Activated T-helper 17 cell treated with anti-CD3 and anti-CD28 coated beads, Interleukin-2, amount 50 U/mL, for 72 hours (primary cell): ENCODE measurements at regions not wholly inside any gene's neighbourhood (a gene's known extent, or its start where the extent isn't known, plus 50 kb on each side); places are given as distances from the start of the nearest gene placed in this dataset.
A peak's percentile ranks its signal among the peaks of the same experiment; 100 is the strongest.

ENCODE experiments used
- ATAC-seq: fragments of 150-1000 bp; cut with Tn5 transposase; replicated peaks from 2 replicates; pipeline ENCODE4 v1.10.0; 2021; ENCODE audit warnings: mild to moderate bottlenecking, moderate library complexity
- H3K27ac Mint-ChIP-seq: one replicate; pipeline ENCODE4 v1.8.0; 2022; ENCODE audit warnings: mixed read lengths
- H3K27me3 Mint-ChIP-seq: one replicate; pipeline ENCODE4 v1.8.0; 2022; ENCODE audit warnings: mixed read lengths
- H3K36me3 Mint-ChIP-seq: one replicate; pipeline ENCODE4 v1.8.0; 2022; ENCODE audit warnings: low read depth, mild to moderate bottlenecking, mixed read lengths
- H3K4me1 Mint-ChIP-seq: one replicate; pipeline ENCODE4 v1.8.0; 2022; ENCODE audit warnings: mixed read lengths
- H3K4me3 Mint-ChIP-seq: one replicate; pipeline ENCODE4 v1.8.0; 2022; ENCODE audit warnings: mild to moderate bottlenecking, mixed read lengths
- H3K9me3 Mint-ChIP-seq: one replicate; pipeline ENCODE4 v1.8.0; 2022; ENCODE audit warnings: mixed read lengths

DNA sequence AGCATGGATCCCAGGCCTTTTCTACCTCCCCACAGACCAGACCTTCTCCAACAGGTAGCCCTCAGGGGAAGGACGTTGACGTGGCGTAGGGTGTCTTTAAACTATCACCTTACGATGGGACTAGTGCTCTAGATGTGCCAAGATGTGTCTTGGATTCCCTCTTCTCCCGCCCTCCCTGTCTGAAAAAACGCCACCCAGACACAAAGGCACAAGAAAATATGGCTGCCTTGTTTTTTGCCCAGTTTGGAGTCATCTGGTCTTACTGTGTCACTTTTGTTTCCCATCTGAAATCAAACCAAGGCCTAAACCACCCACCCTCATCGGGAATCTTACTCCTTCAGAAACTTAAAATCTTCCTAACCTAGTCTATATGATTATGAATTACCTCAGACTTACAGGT is 235.4 kb downstream of the OR13H1 start:
- H3K36me3 Mint-ChIP-seq, result no peaks in the 10 kb centered on the region
- no peak for ATAC-seq

DNA sequence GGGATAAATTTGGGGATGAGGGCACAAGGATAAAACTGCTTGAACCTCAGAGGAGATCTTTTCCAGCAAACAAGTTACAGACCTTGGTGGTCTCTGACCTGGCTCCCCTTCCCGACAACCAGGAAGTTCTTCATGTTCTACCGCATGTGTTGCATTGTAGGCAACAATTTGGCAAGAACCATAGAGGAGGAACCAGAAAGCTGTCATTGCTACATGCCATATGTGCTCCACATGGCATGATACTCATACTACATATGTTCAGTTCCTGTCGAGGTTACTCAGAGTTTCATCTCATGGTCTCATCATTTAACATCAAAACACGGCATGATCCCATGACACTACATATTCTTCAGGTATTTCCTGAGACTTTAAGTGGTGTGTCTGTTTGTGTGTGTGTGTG is 235.9 kb downstream of the OR13H1 start:
- Mint-ChIP-seq H3K36me3 (no peaks in the 10 kb centered on the region), H3K4me3 (no peak overlapping the region), H3K4me1 (no peaks in the 10 kb centered on the region), H3K27ac (no peak overlapping the region), H3K9me3 (no peaks in the 10 kb centered on the region), H3K27me3 (no peaks in the 10 kb centered on the region)
- no peak for ATAC-seq

More for the DNA sequence above, 235.4 kb downstream of the OR13H1 start:
- Mint-ChIP-seq H3K27ac (no peak overlapping the region), H3K4me1 (no peaks in the 10 kb centered on the region), H3K27me3 (no peaks in the 10 kb centered on the region), H3K4me3 (no peak overlapping the region), H3K9me3 (no peaks in the 10 kb centered on the region)

DNA sequence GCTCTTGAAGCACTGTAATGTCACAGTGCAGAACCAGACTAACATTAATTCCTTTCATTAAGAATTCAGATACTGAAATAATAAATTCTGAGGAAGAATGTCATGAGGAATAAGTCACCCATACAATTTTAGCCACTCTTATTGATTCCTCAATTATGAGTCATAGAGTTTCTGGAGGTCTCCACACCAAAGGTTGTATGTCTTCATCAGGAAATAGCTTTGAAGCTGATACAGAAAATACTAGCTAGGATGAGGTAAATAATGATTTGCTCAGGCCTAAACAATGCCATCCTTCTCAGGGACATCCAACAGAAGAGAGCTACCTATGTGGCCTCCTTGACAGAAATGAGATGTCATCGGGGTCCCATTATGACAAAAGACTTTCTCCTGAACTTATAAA is 238.8 kb downstream of the OR13H1 start:
- no peak overlapping the region for H3K4me3 Mint-ChIP-seq

DNA sequence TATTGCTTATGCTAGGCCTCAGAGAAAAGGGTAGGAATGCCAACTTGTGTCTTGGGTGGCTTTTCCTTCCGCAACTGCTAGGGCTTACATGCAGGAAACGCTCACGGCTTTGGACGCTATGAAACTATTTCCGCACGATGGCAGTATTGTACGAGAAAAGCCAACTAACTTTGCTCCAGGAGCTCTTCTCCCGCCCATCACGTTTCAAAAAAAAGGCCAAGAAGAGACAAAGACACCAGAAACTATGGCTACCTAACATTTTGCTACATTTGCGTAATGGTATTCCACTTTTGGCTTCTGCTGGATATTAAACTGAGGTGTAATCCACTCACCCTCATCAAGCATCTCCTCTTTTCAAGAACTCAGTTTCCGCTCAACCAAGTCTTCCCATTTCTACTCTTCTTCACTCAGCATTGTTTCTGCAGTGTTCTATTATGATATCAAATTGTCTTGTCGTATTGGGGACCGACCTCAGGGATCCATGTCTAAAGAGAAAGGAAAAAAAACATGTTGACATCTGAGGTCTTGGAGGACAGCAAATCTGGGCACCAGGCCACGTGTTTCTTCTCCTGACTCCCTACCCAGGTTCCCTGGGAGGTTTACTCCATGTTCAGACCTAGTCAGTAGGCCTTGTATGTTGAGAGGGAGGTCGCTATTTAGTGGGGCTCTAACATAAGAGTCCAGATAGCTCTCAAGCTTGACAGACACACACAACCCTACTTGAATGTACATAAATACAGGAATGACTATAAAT is 239.4 kb upstream of the STK26 start:
- H3K27me3 Mint-ChIP-seq, result no peaks in the 10 kb centered on the region
- no peaks in the 10 kb centered on the region for H3K4me1 Mint-ChIP-seq
- ATAC-seq, result no peak
- H3K4me3 Mint-ChIP-seq, result no peak overlapping the region
- no peaks in the 10 kb centered on the region for H3K36me3 Mint-ChIP-seq
- no peaks in the 10 kb centered on the region for H3K9me3 Mint-ChIP-seq
- H3K27ac Mint-ChIP-seq, result no peak overlapping the region

More for the DNA sequence above, 238.8 kb downstream of the OR13H1 start:
- Mint-ChIP-seq H3K36me3 (no peaks in the 10 kb centered on the region), H3K4me1 (no peaks in the 10 kb centered on the region), H3K27ac (no peak overlapping the region), H3K9me3 (no peaks in the 10 kb centered on the region), H3K27me3 (no peaks in the 10 kb centered on the region)
- no peak for ATAC-seq

DNA sequence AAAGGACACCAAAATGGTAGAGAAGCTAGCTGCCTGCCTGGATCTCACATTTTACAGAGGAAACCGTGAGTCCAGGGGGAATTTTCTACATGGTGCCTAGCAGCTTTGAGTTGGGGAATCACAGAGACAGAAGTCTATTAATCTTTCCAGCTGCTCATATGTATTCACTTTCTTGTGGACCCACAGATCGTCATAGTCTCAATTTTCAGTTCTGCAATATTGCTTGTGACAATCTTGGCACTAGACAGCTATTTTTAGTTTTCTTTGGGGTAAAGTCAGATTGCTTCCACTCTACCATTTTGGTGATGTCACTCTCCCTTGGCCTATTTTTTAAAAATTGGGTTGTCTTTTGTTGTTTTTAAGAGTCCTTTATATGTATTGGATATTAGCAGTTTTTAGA is 233.4 kb upstream of the STK26 start:
- no peaks in the 10 kb centered on the region for H3K4me1 Mint-ChIP-seq
- H3K36me3 Mint-ChIP-seq, result peaks cover 5% of the 10 kb centered on the region
- no peaks in the 10 kb centered on the region for H3K27me3 Mint-ChIP-seq
- no peak overlapping the region for H3K4me3 Mint-ChIP-seq
- no peak overlapping the region for H3K27ac Mint-ChIP-seq
- no peak for ATAC-seq
- H3K9me3 Mint-ChIP-seq, result no peaks in the 10 kb centered on the region

DNA sequence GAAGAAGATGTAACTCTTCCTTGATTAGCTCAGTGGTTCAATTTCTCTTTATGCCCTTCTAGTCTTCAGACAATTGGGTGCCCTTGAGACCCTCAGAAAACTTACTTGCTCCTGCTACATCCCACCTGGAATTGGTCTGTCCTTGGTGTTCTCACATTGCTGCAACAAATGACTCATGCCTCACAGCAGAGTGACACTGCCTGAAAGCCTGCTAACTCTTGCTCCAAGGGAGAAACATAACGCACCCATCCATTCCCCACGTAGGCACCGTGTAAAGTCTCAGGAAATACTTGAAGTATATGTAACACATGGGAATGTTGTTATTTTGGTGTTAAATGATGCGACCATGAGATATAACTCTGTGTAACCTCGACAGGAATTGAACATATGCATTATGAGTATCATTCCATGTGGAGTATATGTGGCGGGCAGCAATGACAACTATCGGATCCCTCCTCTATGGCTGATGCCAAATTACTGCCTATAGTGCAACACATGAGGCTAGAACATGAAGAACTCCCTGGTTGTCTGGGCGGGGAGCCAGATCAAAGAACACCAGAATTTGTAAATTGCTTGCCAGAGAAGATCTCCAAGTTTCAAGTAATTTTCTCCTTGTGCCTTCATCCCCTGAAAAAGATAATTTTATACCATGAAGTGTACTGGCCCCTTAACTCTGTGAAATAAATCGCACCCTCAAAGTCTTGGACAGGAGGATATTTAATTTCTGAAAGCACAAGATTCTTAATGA is 231.3 kb upstream of the STK26 start:
- Mint-ChIP-seq H3K27me3 (no peaks in the 10 kb centered on the region), H3K4me1 (no peaks in the 10 kb centered on the region), H3K36me3 (peaks cover 5% of the 10 kb centered on the region), H3K27ac (no peak overlapping the region), H3K9me3 (no peaks in the 10 kb centered on the region), H3K4me3 (no peak overlapping the region)
- ATAC-seq, result no peak

DNA sequence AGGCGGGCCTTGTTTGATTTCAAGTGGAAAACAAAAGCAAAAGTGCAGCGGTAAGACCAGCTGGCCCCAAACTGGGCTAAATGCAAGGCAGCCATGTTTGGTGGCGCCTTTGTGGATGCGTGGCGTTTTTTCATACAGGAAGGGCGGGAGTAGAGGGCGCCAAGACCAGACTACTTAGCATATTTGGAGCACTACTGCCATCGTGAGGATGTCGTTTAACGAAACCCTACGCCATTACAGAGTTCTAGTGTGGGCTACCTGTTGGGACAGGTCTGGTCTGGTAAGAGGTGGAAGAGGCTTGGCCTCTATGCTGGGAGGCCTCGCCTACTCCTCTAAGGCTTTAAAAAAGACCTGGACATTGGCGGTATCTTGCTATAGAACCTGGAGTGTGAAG is 230.7 kb upstream of the STK26 start:
- peaks cover 5% of the 10 kb centered on the region for H3K36me3 Mint-ChIP-seq
- no peak overlapping the region for H3K27ac Mint-ChIP-seq
- no peaks in the 10 kb centered on the region for H3K4me1 Mint-ChIP-seq
- ATAC-seq, result no peak
- H3K4me3 Mint-ChIP-seq, result no peak overlapping the region
- H3K27me3 Mint-ChIP-seq, result no peaks in the 10 kb centered on the region
- H3K9me3 Mint-ChIP-seq, result no peaks in the 10 kb centered on the region

DNA sequence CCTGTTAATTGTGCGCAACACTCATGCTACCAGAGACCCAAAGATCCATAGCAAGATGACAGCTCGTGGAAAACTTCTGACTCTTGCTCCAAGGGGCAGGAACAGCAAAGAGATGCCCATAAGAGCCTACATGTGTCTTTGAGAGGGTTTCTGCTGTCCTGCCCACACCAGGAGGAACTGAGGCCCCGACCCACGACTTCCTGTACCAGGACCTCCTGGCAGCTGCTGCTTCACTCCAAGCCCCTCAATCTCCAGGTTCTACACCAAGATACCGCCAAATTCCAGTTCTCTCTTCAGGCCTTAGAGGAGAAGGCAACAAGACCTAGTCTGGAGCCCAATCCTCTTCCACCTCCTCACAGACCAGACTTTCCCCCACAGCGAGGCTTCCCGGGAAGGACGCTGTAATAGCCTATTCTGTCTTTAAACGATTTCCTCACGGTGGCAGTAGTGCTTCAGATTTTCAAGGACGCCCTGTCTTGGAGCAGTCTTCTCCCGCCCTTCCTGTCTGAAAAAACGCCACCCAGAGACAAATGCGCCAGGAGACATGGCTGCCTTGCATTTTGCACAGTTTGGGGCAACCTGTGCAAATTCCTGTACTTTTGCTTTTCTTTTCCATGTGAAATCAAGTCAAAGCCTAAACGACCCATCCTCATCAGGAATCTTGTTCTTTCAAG is 230.2 kb upstream of the STK26 start:
- Mint-ChIP-seq H3K27me3 (no peaks in the 10 kb centered on the region), H3K9me3 (no peaks in the 10 kb centered on the region), H3K27ac (no peak overlapping the region), H3K4me3 (no peak overlapping the region), H3K4me1 (no peaks in the 10 kb centered on the region), H3K36me3 (peaks cover 5% of the 10 kb centered on the region)
- no peak for ATAC-seq

DNA sequence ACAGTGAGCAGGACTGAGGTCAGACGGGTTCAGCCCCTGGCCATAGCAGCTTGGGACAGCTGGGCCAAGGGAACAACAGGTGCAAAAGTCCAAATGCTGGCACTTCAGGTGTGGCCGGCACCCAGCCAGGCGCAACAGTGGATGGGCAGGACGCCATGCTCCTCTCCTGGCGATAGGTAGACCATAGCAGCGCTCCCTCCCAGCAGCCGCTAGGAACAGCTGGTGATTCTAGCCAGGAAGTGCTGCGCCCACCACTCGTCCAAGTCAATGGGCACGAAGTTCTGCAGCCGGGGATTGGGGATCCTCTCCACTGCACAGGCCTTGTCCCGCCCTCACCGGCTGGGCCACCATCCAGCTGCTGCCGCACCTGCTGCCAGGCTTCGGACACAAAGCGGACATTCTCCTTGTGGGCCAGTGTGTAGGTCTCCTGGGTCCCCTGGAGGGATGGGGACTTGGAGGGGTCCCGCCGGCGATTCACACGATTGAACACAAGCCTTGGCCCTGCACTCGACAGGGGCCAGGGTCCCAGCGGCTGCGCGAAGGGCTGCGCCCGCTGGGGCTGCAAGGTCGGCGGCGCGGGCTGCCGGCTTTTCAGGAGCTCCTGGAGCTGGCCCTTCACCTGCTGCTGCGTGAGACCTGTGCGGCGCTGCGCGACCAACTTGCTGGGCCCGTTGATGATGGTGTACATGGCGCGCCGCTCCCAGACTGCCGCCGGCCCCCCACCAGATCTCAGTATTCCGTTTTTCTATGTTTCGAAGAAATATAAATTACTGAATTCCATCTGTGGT is 227.5 kb upstream of the STK26 start:
- H3K36me3 Mint-ChIP-seq, result peaks cover 5% of the 10 kb centered on the region
- ATAC-seq, result no peak
- no peaks in the 10 kb centered on the region for H3K9me3 Mint-ChIP-seq
- no peaks in the 10 kb centered on the region for H3K4me1 Mint-ChIP-seq
- no peaks in the 10 kb centered on the region for H3K27me3 Mint-ChIP-seq
- H3K27ac Mint-ChIP-seq, result no peak overlapping the region
- H3K4me3 Mint-ChIP-seq, result no peak overlapping the region

DNA sequence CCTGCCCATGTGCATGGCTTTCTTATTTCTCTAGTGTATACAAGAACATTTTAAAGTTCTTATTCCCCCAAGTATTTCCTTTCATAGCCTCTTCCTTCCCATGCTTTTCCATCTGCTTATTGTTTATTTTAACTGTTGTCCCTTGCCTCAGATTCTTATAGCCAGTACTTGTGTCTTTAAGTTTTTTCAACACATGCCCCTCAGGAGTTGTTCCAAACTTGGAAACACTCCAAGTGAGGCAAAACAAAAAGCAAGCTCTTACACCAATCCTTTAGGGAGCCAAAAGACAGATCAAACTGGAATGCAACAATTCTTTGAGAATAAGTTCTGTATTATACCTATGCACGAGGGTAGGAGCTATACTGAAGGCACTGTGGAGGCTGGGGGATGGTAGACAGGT is 222.0 kb upstream of the STK26 start:
- no peak overlapping the region for H3K27ac Mint-ChIP-seq
- H3K4me1 Mint-ChIP-seq, result no peaks in the 10 kb centered on the region
- no peak overlapping the region for H3K4me3 Mint-ChIP-seq
- H3K9me3 Mint-ChIP-seq, result no peaks in the 10 kb centered on the region
- no peaks in the 10 kb centered on the region for H3K36me3 Mint-ChIP-seq
- H3K27me3 Mint-ChIP-seq, result no peaks in the 10 kb centered on the region
- ATAC-seq, result no peak

DNA sequence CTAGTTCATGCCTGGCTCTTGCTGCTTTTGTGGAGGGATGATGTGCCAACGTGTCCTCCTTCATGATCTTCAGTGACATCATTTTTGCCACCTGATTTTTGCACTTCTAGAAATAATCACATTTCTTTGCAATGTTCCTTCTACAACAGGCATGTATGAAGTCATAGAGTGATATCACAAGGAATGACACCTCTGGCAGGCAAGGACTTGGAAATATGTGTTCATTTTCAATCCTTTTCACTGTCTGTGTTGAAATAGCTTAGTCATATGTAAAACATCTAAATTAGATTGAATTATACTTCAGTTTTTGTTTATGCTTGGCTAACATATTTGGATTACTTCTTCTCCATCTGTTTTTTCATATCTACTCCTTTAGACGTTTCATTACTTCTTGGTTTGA is 221.2 kb upstream of the STK26 start:
- Mint-ChIP-seq H3K27ac (no peak overlapping the region), H3K9me3 (no peaks in the 10 kb centered on the region), H3K4me3 (no peak overlapping the region), H3K27me3 (no peaks in the 10 kb centered on the region), H3K4me1 (no peaks in the 10 kb centered on the region), H3K36me3 (no peaks in the 10 kb centered on the region)
- ATAC-seq, result no peak

DNA sequence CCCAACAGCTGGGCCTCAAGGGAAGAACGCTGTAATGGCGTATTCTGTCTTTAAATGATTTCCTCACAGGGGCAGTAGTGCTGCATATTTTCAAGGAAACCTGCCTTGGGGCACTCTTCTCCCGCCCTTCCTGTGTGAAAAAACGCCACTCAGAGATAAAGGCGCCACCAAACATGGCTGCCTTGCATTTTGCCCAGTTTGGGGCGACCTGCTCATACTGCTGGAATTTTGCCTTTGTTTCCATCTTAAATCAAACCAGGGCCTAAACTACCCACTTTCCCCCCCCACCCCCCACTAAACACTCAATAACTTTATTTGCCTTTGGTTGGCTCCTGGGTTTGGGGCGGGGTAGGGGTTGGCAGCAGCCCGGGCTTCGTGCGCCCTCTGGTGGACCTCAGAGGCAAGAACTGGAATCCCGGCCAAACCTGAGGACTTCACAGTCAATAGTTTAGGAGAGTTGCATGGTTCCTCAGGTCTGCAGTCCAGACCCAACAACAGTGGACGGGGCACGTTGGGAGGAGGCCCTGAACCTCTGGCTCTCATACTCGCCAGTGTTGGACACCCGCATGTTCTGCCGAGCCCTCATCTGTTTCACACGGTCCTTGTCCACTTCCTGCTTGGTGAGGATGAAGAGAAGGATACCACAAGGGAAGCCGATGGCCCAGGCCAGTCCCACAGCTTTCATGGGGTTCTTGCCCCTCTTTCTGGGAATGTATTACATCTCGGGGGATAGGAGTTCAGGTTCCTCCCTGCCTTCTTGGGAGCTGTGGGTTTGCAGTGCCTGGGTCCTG is 220.1 kb upstream of the STK26 start:
- H3K36me3 Mint-ChIP-seq, result no peaks in the 10 kb centered on the region
- H3K9me3 Mint-ChIP-seq, result no peaks in the 10 kb centered on the region
- H3K4me1 Mint-ChIP-seq, result no peaks in the 10 kb centered on the region
- H3K4me3 Mint-ChIP-seq, result no peak overlapping the region
- ATAC-seq, result peak; percentile 37
- H3K27ac Mint-ChIP-seq, result no peak overlapping the region
- no peaks in the 10 kb centered on the region for H3K27me3 Mint-ChIP-seq

DNA sequence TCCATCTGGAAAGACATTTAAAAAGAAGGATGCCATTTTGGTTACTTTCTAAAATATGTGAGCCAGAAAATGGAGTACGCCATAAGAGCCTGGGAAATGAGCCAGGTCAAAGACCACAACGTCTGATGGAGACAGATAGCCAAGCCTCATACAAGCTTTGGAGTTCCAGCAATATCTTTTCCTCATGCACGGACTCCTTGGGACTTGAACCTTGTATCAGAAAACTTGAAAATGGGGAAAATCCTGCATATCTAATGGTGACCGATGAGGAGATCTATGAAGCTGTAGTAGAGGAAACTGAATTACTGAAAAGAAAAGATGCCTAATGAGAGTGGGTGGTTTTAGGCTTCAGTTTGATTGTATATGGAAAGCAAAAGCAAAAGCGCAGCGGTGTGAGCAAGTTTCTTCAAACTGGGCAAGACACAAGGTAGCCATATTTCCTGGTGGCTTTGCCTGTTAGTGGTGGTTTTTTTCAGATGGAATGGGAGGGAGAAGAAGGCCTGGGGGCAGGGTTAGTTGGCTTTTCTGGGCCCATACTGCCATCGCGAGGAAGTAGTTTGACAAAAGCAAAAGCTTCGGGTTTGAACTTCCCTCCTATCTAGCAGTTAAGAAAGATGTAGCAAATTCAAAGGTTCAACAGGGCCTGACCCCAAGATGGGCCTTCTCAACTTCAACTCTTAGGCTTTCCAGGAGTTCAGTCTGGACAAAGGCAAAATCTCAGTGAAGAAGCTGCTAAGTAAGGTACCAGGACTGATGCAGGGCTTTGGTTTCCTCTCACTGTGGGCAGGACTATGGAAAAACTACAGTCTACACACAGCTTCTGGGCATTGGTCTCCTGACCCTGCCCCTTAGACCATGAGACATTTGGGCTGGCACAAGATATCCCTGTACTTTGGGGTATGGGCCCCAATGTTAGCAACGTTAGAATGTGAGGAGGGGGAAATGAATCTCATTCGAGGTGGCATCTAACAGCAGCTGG is 210.0 kb upstream of the STK26 start:
- no peaks in the 10 kb centered on the region for H3K36me3 Mint-ChIP-seq
- H3K9me3 Mint-ChIP-seq, result no peaks in the 10 kb centered on the region
- H3K27me3 Mint-ChIP-seq, result no peaks in the 10 kb centered on the region
- peak overlapping the region; percentile 71 for H3K4me3 Mint-ChIP-seq
- peaks cover 9% of the 10 kb centered on the region for H3K4me1 Mint-ChIP-seq
- ATAC-seq, result peak; percentile 86
- H3K27ac Mint-ChIP-seq, result peak overlapping the region; percentile 86
